ENCODE measurements at regions not wholly inside any gene's neighbourhood (a gene's known extent, or its start where the extent isn't known, plus 50 kb on each side); places are given as distances from the start of the nearest gene placed in this dataset.

DNA sequence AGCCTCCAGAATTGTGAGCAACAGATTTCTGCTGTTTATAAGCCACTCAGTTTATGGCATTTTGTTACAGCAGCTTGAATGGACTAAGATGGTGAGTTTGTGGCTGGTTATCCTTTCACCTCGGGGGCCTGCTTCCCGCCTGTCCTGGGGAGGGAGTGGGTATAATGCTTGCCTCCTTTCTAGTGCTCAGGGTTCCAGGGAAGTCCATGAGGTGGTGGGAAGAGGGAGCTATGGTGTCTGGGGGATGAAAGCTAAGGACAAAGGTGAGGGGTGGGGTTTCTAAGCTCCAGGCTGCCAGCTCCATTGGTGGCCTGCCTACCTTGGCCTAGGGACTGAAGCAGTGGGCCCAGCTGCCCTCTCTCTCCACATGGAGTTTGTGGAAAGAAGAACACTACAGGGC, 50.2 kb upstream of the SDK2 start:
- no peak for DNase-seq (ENCODE audit: low read depth in 2 of 2)

DNA sequence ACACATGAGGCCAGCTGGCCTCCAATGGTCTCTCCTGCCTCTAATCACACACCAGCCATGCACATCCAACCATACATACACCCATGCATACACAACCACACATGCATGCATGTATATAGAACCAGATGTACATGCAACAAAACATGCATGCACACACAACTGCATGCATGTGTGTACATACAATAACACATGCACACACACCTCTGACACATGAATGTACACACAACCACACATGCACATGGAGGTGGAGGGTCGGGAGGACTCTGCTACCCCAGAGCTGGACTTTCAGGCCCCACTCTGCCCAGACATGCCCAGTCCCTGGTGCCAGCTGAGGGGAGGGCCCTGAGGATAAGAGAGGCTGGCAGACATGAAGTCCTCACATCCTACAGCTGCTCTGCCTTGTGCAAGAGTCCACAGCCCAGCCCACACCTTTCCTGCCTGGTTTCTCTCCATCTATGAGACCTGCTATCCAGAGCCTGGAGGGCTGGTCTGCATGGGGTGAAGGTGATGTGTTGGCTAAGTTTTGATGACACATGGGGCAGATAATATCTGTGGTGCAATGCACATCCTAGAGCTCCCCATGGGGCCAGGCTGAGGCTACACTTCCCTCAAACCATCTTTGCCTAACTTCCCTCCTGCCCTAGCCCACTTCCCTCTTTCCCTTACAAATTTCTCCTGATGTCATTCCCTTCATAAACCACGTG, 50.9 kb upstream of the SDK2 start:
- DNase-seq (ENCODE audit: low read depth in 2 of 2), result no peak

DNA sequence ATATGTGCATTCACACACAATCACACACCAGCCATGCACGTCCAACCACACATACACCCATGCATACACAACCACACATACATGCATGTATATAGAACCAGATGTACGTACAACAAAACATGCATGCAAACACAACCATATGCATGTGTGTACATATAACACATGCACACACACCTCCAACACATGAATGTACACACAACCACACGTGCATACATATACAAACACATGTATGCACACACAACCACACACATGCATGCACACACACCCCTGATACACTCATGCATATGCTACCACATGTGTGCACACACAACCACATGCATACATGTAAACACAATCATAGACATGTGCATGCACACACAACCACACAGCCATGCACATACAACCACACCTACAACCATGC, 52.0 kb upstream of the SDK2 start:
- no peak for DNase-seq (ENCODE audit: low read depth in 2 of 2)

DNA sequence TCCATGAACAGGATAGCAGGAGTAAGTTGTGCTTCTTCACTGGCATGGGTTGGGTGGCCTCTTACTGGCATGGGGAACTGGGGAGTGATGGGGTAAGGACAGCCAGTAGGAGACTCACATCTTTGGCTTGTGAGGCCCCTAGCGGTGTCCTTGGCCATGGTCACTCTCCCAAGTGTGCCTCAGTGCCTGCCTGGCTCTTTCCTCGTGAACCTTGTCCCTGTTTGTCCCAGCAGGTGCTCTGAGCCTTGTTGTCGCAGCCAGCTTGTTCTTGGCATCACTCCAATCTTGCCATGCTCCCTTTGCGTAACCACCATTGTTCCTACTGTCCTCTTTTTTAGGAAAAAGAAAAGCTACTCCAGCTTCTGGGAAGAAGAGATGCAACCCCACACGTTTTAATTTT, 53.6 kb upstream of the SDK2 start:
- DNase-seq (ENCODE audit: low read depth in 2 of 2), result no peak

DNA sequence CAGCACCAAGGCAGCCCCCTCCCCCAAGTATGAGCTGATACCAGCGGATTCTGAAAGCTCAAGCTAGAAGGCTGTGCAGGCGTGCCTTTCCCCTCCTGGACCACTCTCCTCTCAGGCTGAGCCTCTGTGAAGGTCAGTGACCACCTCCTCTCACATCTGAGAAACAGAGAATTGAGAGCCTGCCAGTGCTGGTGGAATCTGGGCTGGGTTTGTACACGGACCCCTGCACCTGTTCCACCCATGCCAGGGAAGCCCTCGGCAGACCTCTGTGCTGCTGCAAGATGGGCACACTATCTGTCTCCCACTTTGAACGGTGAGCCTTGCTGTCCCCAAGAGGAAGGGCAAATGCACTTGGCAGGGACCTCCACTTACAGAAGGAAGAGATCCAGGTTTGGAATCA, 54.7 kb upstream of the SDK2 start:
- no peak for DNase-seq (ENCODE audit: low read depth in 2 of 2)

DNA sequence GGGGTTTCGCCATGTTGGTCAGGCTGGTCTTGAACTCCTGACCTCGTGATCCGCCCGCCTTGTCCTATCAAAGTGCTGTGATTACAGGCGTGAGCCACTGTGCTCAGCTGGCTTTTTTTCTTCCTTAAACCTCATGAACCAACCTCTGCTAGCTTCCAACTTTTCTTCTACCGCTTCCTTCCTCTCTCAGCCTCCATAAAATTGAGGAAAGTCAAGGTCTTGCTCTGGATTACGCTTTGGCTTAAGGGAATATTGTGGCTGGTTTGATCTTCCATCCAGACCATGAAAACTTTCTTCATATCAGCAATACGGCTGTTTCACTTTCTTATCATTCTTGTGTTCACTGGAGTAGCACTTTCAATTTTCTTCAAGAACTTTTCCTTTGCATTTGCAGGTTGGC, 57.5 kb upstream of the SDK2 start:
- no peak for DNase-seq (ENCODE audit: low read depth in 2 of 2)

DNA sequence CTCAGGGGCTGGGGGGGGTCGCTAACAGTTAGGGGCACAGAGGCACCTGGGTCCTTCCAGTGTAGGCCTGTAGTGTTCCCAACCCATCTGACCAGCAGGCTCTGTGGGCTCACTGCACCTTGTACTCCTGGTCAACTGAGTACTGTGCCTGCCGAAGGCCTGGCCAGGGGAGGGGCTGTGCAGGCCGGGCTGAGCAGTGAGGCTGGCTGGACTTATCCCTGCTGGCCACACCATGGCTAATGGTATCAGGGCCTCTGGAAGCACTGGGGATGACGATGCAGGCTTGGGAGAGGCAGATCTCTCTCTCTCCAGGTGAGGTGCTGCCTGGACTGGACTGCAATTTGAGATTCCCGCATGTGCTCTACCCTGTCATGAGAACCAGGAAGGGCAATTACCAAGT, 58.9 kb upstream of the SDK2 start:
- no peak for DNase-seq (ENCODE audit: low read depth in 2 of 2)

DNA sequence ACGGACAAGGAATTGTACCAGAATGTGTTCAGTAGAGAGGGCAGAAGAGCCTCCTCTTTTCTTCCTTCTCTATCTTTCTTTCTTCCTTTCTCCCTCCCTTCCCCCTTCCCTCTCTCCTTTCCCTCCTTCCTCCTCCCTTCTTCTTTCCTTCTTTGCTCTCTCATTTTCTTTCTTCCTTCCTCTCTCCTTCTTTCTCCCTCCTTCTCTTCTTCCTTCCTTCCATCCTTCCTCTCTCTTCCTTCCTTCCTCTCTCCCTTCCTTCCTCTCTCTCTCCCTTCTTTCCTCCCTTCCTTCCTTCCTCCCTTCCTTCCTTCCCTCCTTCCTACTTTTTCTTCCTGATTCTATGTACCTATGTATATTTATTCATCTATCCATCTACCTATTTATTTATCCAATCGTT, 59.7 kb upstream of the SDK2 start:
- DNase-seq (ENCODE audit: low read depth in 2 of 2), result no peak

DNA sequence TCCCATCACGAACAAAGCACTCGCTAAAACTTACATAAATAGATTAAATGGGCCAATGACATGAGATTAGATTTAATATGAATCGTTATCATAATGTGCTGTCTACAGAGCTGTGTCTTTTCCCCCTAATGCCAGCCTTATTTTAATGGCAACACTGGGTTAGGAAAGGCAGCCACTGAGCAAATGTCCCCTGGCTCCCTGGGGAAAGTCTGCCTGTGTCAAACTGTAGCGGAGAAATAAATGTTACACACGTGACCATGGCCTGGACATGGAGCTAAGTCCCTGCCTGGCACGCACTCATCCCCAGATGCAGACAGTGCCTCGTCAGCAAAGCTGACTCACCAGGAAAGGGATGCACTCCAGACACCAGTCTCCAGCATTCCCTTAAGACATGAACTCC, 61.3 kb upstream of the SDK2 start:
- DNase-seq (ENCODE audit: low read depth in 2 of 2), result no peak

DNA sequence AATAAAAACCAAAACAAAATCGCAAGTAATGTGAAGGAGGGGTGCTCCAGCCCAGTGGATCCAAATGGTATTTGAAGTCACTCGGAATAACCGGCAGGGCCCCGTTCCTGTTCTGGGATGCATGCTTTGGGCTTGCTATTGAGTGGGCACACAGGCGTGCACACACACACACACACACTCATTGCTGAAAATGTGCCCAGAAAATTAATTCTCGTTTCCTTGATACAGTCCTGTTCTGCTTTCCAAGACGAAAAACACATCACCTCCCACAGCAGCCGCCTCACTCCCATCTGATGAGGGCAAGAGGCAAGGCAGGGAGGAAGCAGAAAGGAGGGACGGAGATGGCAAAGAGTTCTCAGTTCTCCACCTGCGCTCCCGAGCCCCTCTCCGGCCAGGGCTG, 62.2 kb upstream of the SDK2 start:
- no peak for DNase-seq (ENCODE audit: low read depth in 2 of 2)

DNA sequence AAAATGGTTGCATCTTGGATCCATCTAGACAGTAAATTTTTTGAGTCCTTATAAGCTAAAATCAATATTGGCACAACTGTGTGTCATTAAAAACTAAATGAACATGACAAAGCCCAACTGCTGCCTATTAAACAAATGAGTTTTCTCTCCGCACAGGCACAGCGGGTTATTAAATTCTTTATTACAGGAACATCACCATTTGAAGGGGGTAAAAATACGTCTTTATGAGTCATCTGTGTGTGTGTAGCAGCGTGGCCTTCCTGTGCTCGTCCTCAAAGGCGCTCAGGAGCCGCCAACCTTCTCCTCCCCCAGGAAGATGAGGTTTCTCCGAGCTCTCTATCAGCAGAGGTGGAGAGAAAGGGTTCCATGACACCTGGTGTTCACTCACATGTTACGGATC, 62.6 kb upstream of the SDK2 start:
- no peak for DNase-seq (ENCODE audit: low read depth in 2 of 2)

DNA sequence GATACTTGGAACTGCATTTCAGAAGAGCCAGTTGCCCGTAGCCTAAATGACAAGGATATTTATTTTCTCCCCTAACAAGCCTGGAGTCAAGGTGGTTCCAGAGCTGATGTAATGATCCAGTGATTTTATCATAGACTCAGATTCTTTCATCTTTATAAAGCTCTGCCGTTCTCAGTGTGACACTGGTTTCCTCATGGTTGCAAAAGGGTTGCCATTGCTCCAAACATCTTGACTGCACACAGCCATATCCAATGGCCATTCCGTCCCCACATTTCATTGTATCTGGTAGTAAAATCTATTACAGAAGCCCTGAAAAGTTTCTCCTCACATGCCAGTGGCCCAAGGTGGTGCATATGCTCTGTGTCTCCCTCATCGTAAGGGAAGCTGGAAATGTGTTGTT, 63.1 kb upstream of the SDK2 start:
- no peak for DNase-seq (ENCODE audit: low read depth in 2 of 2)

DNA sequence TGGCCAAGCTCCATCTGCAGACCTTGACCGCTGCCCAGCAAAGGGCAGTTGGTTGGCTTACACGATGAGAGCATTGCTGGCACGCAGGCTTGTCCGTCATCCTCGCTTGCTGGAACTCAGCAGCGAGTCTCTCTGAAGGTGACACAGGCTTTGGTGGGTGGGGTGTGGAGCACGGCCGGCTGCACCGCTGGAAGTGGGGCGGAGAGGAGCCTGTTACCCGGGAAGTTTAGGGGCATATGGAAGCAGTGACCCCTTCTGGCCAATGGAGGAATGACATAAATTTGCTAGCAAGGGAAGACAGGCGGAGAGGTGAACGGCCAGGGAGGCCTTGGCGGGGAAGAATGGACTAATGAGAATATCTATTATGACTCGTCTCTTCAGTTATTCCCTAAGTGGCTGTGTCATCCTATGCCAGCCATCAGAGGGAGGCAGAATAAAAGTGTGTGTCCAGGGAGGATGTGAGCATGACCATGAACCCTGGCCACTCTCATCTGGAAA, 65.9 kb upstream of the SDK2 start:
- DNase-seq (ENCODE audit: low read depth in 2 of 2), result peak; percentile 24 to 45

DNA sequence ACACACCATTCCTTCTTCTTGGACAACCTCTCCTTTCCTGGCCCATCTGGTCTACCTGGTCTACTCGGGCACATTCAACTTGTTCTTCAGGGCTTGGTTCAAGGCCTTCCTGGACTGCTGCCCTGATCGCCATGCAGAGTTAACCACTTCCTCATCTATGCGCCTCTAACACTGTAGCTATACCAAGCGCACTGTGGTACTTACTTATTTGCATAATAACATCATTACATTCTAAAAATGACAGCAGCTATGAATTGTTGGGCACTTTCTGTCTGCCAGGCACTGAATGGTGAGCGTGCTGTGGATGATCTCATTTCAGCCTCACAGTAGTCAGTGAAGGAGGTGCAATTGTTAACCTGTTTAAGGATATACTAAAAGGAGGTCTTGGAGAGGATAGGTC, 66.9 kb upstream of the SDK2 start:
- DNase-seq (ENCODE audit: low read depth in 2 of 2), result no peak

DNA sequence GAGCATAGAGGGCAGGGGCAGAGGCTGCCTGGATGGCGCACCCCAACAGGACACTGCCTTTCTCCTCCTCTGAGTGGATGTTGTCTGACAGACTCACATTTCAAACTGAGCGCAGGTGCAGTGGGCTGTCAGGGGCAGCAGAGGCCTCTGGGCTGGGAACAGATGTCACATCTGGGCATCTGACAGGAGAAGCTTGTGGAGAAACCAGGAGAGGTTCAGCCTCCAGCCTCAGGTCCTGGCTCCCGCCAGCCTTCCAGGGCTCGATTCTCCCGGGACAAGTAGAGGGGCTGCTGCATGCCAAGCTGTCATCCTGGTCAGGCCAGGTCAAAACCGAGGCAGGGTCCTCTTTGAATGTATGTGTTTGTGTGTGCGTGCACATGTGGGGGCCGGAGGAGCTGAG, 67.7 kb upstream of the SDK2 start:
- no peak for DNase-seq (ENCODE audit: low read depth in 2 of 2)

DNA sequence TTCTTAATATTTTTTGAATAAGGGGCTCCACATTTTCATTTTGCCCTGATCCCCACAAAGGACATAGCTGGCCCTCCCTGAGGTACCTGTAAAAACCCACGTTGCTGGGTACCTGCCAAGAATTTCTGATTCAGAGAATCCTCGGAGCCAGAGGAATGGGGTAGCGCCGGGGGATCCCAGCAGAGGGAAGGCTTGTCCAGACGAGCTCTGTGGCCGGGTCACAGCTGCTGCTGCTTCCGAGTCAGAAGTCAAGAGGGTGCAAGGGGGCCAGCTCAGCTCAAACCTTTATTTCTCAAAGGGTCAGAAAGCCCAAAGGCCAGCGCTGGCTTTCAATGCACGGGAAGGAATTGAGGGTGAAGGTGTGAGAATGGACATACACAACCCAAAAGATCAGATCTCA, 68.9 kb upstream of the SDK2 start:
- no peak for DNase-seq (ENCODE audit: low read depth in 2 of 2)

DNA sequence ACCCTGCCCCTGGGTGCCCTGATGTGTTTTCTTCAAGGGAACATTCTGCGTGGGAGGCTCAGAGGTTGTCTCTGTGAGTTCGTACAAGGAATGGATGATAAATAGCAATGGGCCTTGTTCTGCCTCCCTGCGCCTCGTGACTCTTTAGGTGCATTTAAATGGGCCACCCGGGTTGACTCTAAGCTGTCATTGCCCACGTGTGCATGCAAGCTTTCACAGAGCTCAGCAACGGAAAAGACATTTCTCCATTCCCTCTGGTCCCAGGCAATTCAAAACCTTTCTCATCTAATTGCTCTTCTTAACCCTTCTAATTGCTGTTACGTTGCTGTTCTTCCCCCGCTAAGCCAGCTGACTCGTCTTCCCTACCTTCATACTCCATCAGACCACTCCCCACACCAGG, 71.5 kb upstream of the SDK2 start:
- DNase-seq (ENCODE audit: low read depth in 2 of 2), result no peak

DNA sequence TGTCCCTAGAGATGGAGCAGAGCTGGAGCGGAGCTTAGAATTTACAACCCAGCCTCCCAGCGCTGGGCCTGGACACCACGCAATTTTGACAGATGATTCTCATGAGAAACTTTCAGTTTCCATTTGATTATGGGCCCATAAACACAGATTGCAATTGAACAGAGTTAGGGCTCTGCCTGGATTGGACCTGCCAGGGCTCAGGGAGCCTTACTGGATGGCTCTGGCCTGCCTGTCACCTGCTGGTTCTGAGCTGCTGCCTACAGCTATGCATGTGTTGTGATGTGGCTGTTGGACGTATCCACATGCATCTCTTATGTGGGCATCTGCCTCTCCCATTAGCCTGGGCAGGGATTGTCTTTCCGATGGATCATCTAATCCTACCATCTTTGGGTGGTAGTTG, 73.4 kb upstream of the SDK2 start:
- no peak for DNase-seq (ENCODE audit: low read depth in 2 of 2)

DNA sequence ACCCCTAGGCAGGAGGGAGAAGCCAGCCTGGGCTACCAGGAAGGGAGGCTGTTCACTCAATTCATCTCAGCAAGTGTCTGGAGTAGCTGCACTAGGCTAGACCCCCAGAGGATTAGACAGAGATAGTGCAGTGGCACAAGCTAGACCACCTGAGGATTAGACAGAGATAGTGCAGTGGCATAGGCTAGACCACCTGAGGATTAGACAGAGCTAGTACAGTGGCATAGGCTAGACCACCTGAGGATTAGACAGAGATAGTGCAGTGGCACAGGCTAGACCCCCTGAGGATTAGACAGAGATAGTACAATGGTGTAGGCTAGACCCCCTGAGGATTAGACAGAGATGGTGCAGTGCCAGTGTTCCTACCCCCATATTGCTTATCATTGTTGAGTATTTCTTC, 74.1 kb upstream of the SDK2 start:
- no peak for DNase-seq (ENCODE audit: low read depth in 2 of 2)

DNA sequence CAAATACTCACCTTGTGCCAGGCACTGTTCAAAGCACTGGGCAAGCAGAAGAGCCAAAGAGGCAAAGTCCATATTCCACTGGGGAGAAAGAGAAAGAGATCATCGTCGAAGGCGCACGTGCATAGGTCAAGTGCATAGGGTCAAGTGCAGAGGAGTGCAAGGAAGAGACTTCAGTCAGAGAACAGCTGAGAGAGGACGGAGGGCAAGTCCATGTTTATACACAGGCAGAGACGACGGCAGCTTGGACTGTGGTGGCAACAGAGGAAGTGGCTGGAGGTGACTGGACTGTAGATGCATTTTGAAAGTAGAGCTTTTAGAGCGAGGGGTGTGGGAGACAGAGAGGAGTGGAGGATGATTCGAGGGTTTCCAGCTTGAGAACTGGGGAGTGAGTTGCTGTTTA, 74.7 kb upstream of the SDK2 start:
- DNase-seq (ENCODE audit: low read depth in 2 of 2), result no peak

DNA sequence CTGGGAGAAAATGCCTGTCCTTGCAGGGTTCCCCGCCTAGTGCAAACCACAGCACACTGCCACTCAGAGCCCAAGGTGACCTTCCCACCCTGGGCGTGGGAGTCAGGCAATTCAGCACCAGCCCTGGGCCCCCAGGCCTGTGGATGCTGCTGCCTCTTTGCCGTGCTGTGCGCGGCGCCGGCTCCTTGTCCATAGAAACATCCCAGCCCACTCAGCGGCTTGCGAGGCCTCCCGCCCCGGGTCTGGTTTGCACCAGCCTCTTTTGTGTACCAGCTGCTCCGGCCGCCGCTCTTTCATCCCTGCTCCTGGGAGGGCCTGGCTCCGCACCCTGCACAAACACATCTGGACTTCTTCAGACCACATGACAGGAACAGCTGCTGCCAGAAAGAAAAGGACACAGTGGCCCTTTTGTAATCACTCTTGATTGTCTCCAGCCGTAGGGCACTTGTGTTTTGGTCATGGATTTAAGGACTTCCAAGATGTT, 75.4 kb upstream of the SDK2 start:
- DNase-seq (ENCODE audit: low read depth in 2 of 2), result no peak

DNA sequence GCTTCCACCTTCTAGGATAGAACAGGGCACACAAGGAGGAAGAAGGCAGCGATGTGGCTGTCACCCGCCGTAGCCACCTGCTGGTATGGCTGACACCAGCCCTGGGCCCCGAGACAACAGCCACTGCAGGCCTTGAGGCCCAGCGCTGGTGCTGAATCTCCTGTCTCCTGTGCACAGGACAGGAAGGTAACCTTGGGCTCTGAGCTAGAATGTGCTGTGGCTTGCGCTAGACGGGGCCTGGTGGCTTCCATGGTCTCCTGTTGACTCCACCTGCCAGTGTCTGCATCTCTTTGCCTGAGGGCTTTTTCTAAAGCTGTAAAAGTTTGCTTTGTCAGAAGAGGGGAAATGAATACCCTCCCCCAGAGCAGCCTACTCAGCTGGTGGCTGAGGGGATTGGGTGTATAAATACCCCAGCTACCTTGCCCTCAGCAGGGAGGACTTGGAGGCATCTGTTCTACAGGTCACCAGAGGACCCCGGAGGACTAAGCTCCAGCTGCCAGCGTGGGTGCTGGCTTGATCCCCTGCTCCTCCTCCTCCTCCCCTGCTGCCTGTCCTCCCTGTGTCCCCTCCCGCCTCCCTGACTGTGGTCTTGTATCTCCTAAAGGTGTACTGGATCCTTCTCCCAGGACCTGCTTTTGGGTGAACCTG, 76.1 kb upstream of the SDK2 start:
- DNase-seq (ENCODE audit: low read depth in 2 of 2), result peak in 1 of 2 donors; percentile 6

DNA sequence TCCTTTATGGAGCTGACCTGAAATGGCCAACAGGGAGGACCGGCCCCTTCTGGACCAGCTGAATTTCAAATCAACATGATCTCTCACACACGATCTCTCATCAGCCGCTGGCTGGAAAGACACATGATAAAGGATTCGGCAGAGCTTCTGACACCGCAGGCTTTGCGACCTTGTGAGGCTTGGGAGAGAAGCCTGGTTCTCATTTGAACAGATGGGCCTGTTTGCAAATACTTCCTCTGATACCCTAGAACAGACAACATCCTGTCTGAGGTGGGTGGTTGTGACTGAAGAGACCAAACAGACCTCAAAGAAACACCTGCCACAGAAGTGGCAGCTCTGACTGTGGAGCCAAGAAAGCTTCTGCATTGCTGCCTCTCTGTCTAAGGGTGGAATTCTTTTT, 77.9 kb upstream of the SDK2 start:
- no peak for DNase-seq (ENCODE audit: low read depth in 2 of 2)

DNA sequence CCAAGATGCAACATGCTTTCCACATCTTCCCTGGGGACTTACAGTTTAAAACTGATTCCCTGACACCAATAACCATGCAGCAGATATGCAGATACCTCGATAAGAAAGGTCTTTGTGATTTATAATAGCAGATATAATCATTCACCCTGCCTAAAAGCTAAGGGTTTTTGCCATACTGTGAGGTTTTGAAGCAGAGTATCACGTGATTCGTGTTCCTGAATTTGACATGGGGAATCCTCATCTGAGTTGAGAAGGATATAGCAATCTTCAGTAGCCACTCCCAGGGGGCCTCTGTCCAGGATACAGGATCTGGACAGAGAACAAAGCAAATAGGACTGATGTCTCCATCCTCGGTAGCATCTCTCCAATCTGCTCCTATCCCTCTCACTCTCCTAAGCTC, 79.1 kb upstream of the SDK2 start:
- no peak for DNase-seq (ENCODE audit: low read depth in 2 of 2)
